H9 (cell line): ENCODE measurements at regions not wholly inside any gene's neighbourhood (a gene's known extent, or its start where the extent isn't known, plus 50 kb on each side); places are given as distances from the start of the nearest gene placed in this dataset.

Source experiments
- DNase-seq: peaks from one replicate; pipeline ENCODE4 v3.0.0-alpha.2; 2017
- H2AFZ ChIP-seq: one replicate; pipeline ENCODE4 v1.6.1; 2013; ENCODE audit warnings: mild to moderate bottlenecking, low read length, control low read depth, moderate library complexity
- H2AK5ac ChIP-seq: 2 replicates; pipeline ENCODE4 v1.6.1; 2013; ENCODE audit warnings: low read length, control low read depth, mixed read lengths; ENCODE audit not compliant: insufficient read length
- H2BK120ac ChIP-seq: one replicate; pipeline ENCODE4 v1.6.1; 2013; ENCODE audit warnings: low read depth, mild to moderate bottlenecking, low read length, control low read depth, inconsistent platforms; ENCODE audit not compliant: poor library complexity, severe bottlenecking
- H2BK12ac ChIP-seq: 2 replicates; pipeline ENCODE4 v1.6.1; 2013; ENCODE audit warnings: low read length, control low read depth, mixed read lengths, low read depth; ENCODE audit not compliant: insufficient read length
- H2BK15ac ChIP-seq: 2 replicates; pipeline ENCODE4 v1.6.1; 2013; ENCODE audit warnings: low read depth, low read length, control low read depth
- H2BK20ac ChIP-seq: one replicate; pipeline ENCODE4 v1.6.1; 2013; ENCODE audit warnings: low read depth, mild to moderate bottlenecking, low read length, control low read depth, inconsistent platforms; ENCODE audit not compliant: poor library complexity, severe bottlenecking
- H2BK5ac ChIP-seq: 2 replicates; pipeline ENCODE4 v1.6.1; 2013; ENCODE audit warnings: low read length, control low read depth, mixed read lengths; ENCODE audit not compliant: insufficient read length
- H3K14ac ChIP-seq: 2 replicates; pipeline ENCODE4 v1.6.1; 2013; ENCODE audit warnings: low read length, control low read depth; ENCODE audit not compliant: insufficient read depth
- H3K18ac ChIP-seq: 2 replicates; pipeline ENCODE4 v1.6.1; 2013; ENCODE audit warnings: low read depth, mild to moderate bottlenecking, mixed read lengths, low read length, control low read depth; ENCODE audit not compliant: insufficient read length
- H3K23ac ChIP-seq: 2 replicates; pipeline ENCODE4 v1.6.1; 2013; ENCODE audit warnings: low read length, control low read depth, mixed read lengths, low read depth; ENCODE audit not compliant: insufficient read length
- H3K23me2 ChIP-seq: 2 replicates; pipeline ENCODE4 v1.6.1; 2013; ENCODE audit warnings: low read depth, mild to moderate bottlenecking, mixed read lengths, low read length, control low read depth; ENCODE audit not compliant: insufficient read length, poor library complexity, severe bottlenecking
- H3K27ac ChIP-seq: 2 replicates; pipeline ENCODE4 v1.5.1; 2013; ENCODE audit warnings: low read length, control low read depth, mixed read lengths, low read depth; ENCODE audit not compliant: insufficient read length
- H3K27me3 ChIP-seq: 2 replicates; pipeline ENCODE4 v1.6.1; 2013; ENCODE audit warnings: low read length, control low read depth, inconsistent platforms; ENCODE audit not compliant: insufficient read depth
- H3K4ac ChIP-seq: 2 replicates; pipeline ENCODE4 v1.6.1; 2013; ENCODE audit warnings: low read depth, mild to moderate bottlenecking, control low read depth, inconsistent platforms, low read length, moderate library complexity
- H3K4me1 ChIP-seq: 2 replicates; pipeline ENCODE4 v1.6.1; 2013; ENCODE audit warnings: low read length, control low read depth, inconsistent platforms; ENCODE audit not compliant: insufficient read depth
- H3K4me2 ChIP-seq: 2 replicates; pipeline ENCODE4 v1.6.1; 2013; ENCODE audit warnings: low read length, control low read depth, mixed read lengths; ENCODE audit not compliant: insufficient read length, insufficient read depth
- H3K56ac ChIP-seq: 2 replicates; pipeline ENCODE4 v1.6.1; 2013; ENCODE audit warnings: low read depth, mild to moderate bottlenecking, mixed read lengths, low read length, control low read depth; ENCODE audit not compliant: insufficient read length
- H3K79me1 ChIP-seq: 2 replicates; pipeline ENCODE4 v1.6.1; 2013; ENCODE audit warnings: low read depth, mild to moderate bottlenecking, moderate library complexity, low read length, control low read depth, inconsistent platforms; ENCODE audit not compliant: insufficient read depth, poor library complexity, severe bottlenecking
- H3K79me2 ChIP-seq: 2 replicates; pipeline ENCODE4 v1.6.1; 2013; ENCODE audit warnings: low read length, control low read depth, inconsistent platforms; ENCODE audit not compliant: insufficient read depth
- H3K9ac ChIP-seq: 2 replicates; pipeline ENCODE4 v1.6.1; 2013; ENCODE audit warnings: low read length, control low read depth, mixed read lengths; ENCODE audit not compliant: insufficient read length; ENCODE audit errors: extremely low read depth
- H3K9me3 ChIP-seq: one replicate; pipeline ENCODE4 v1.6.1; 2013; ENCODE audit warnings: low read depth, low read length, inconsistent platforms; ENCODE audit not compliant: control insufficient read depth
- H3T11ph ChIP-seq: one replicate; pipeline ENCODE4 v1.6.1; 2013; ENCODE audit warnings: mild to moderate bottlenecking, low read length, control low read depth, inconsistent platforms
- H4K20me1 ChIP-seq: one replicate; pipeline ENCODE4 v1.6.1; 2013; ENCODE audit not compliant: control insufficient read depth, insufficient read length, insufficient read depth
- H4K5ac ChIP-seq: 2 replicates; pipeline ENCODE4 v1.6.1; 2013; ENCODE audit warnings: low read depth, mild to moderate bottlenecking, mixed read lengths, low read length, control low read depth; ENCODE audit not compliant: insufficient read length
- H4K8ac ChIP-seq: replicated peaks from 2 replicates; pipeline ENCODE4 v1.6.1; 2013; ENCODE audit warnings: low read length, control low read depth, mixed read lengths, low read depth; ENCODE audit not compliant: insufficient read length
- H4K91ac ChIP-seq: 2 replicates; pipeline ENCODE4 v1.6.1; 2013; ENCODE audit warnings: low read depth, mild to moderate bottlenecking, moderate library complexity, mixed read lengths, low read length, control low read depth; ENCODE audit not compliant: insufficient read length
- H3K27ac Mint-ChIP-seq, 3 experiments: 2 replicates in 2 of 3; 3 replicates in 1 of 3; pipeline ENCODE4 v1.8.0; 2020 to 2021; ENCODE audit warnings: mixed read lengths in 3 of 3, mild to moderate bottlenecking in 1 of 3, moderate library complexity in 1 of 3
- H3K27me3 Mint-ChIP-seq: 2 replicates; pipeline ENCODE4 v1.8.0; 2021; ENCODE audit warnings: low read depth, mild to moderate bottlenecking, moderate library complexity, mixed read lengths
- H3K36me3 Mint-ChIP-seq, 3 experiments: 2 replicates in 2 of 3; 3 replicates in 1 of 3; pipeline ENCODE4 v1.8.0; 2020 to 2021; ENCODE audit warnings: low read depth in 3 of 3, mixed read lengths in 3 of 3; ENCODE audit not compliant: insufficient read depth in 1 of 3
- H3K4me1 Mint-ChIP-seq, 2 experiments: 2 replicates each; pipeline ENCODE4 v1.8.0; 2020; ENCODE audit warnings: mixed read lengths in 2 of 2
- H3K4me3 Mint-ChIP-seq, 2 experiments: 2 replicates in 1 of 2; 3 replicates in 1 of 2; pipeline ENCODE4 v1.8.0; 2020 to 2021; ENCODE audit warnings: mild to moderate bottlenecking in 2 of 2, mixed read lengths in 2 of 2, moderate library complexity in 1 of 2
- H3K9me3 Mint-ChIP-seq, 2 experiments: 2 replicates in 1 of 2; 3 replicates in 1 of 2; pipeline ENCODE4 v1.8.0; 2020; ENCODE audit warnings: mild to moderate bottlenecking in 2 of 2, mixed read lengths in 2 of 2, moderate library complexity in 1 of 2
- WGBS: extraction: QIAGEN DNeasy Blood & Tissue Kit; methylation state at CpG from one replicate; pipeline ENCODE4 v1.1.7; 2013; ENCODE audit warnings: missing lambda C conversion rate, low lambda C conversion rate, mixed read lengths; ENCODE audit not compliant: insufficient read length; ENCODE audit errors: extremely low coverage; 5-methylcytosine and 5-hydroxymethylcytosine counted together
- TF ChIP-seq, protein P1 (sequence below): fragments of 200-600 bp; sonication (generic); conservative IDR thresholded peaks from 3 replicates; pipeline ENCODE4 v1.8.0; 2021; ENCODE audit warnings: antibody characterized with exemption, mild to moderate bottlenecking

DNA sequence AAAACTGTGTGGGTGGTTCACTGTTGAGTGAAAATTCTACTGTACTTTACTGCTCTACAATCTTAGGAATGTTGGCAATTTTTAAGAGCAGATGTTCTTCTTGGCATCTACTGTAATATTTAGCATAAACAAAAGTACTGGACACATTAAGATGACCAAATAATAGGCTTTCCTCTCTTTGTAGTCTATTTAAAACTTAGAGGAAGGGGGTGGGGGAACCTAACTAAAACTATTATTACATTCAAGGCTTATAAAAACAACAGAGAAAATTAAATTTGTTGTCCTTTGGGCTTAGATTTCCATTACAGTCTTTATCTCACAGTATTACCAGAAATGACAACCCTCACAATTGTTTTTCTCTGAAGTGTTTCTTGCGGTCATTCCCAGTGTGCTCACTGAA, 181.2 kb downstream of the PLPPR4 start:
- H3K18ac ChIP-seq: no peak overlapping the region
- H4K8ac ChIP-seq: no peak overlapping the region
- no peaks in the 10 kb centered on the region for H3K4me1 ChIP-seq
- TF ChIP-seq, protein P1, sequence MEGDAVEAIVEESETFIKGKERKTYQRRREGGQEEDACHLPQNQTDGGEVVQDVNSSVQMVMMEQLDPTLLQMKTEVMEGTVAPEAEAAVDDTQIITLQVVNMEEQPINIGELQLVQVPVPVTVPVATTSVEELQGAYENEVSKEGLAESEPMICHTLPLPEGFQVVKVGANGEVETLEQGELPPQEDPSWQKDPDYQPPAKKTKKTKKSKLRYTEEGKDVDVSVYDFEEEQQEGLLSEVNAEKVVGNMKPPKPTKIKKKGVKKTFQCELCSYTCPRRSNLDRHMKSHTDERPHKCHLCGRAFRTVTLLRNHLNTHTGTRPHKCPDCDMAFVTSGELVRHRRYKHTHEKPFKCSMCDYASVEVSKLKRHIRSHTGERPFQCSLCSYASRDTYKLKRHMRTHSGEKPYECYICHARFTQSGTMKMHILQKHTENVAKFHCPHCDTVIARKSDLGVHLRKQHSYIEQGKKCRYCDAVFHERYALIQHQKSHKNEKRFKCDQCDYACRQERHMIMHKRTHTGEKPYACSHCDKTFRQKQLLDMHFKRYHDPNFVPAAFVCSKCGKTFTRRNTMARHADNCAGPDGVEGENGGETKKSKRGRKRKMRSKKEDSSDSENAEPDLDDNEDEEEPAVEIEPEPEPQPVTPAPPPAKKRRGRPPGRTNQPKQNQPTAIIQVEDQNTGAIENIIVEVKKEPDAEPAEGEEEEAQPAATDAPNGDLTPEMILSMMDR: no peak
- no peaks in the 10 kb centered on the region for H3K27me3 ChIP-seq
- Mint-ChIP-seq H3K27ac (no peak overlapping the region), H3K36me3 (no peaks in the 10 kb centered on the region), H3K27me3 (no peaks in the 10 kb centered on the region), H3K4me1 (no peaks in the 10 kb centered on the region), H3K4me3 (no peak overlapping the region), H3K9me3 (no peaks in the 10 kb centered on the region)
- no peak overlapping the region for H2BK5ac ChIP-seq
- no peak overlapping the region for H3K4ac ChIP-seq
- H4K5ac ChIP-seq: no peak overlapping the region
- no peak overlapping the region for H3T11ph ChIP-seq
- WGBS: no CpG with 5 or more reads among the region's 1 CpG
- H2AK5ac ChIP-seq: no peak overlapping the region
- DNase-seq: no peak
- no peaks in the 10 kb centered on the region for H3K9me3 ChIP-seq
- H4K91ac ChIP-seq: no peak overlapping the region
- H2BK20ac ChIP-seq: no peak overlapping the region
- no peak overlapping the region for H2BK120ac ChIP-seq
- H3K27ac ChIP-seq: no peak overlapping the region
- no peak overlapping the region for H2BK15ac ChIP-seq
- no peaks in the 10 kb centered on the region for H3K79me2 ChIP-seq
- no peak overlapping the region for H2BK12ac ChIP-seq
- H3K79me1 ChIP-seq: no peaks in the 10 kb centered on the region
- H3K14ac ChIP-seq: no peak overlapping the region
- no peak overlapping the region for H3K4me2 ChIP-seq
- H4K20me1 ChIP-seq: no peaks in the 10 kb centered on the region
- no peak overlapping the region for H2AFZ ChIP-seq
- no peak overlapping the region for H3K9ac ChIP-seq
- no peaks in the 10 kb centered on the region for H3K23me2 ChIP-seq
- H3K23ac ChIP-seq: no peak overlapping the region
- H3K56ac ChIP-seq: no peak overlapping the region
